ENCODE measurements at regions not wholly inside any gene's neighbourhood (a gene's known extent, or its start where the extent isn't known, plus 50 kb on each side); places are given as distances from the start of the nearest gene placed in this dataset.
"Not testable (repeated sequence)": the region's sequence is repeated elsewhere in the genome, so short reads cannot be mapped to it uniquely, and the experiment has no call there.

DNA sequence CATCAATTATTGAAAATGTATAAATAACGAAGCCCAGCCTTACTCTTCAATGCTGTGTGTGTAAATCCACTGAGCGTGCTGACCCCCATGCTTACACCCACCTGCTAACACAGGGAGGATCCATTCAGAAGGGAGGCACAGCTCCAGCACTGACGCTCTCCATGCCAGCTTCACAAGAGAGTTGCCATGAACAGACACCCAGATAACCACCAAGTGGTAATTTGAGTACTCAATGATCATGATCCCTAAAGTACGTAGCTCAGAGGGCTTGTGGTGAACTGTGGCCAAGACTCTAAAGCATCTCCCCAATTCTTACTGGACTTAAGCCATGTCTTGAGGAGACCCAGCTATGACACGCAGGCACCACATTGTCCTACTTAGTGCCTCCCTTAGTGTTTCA, 98.7 kb downstream of the IGLL1 start:
- ChIA-PET CTCF (no interaction called here), POLR2A (no interaction called here)
- TF ChIP-seq ZNF302 (CRISPR knock-in tag; IDR thresholded peaks at IDR 0.05) (no peak), JUNB (IDR thresholded peaks at IDR 0.05) (no peak), CEBPB (IDR thresholded peaks at IDR 0.05) (no peak), PHF8 (IDR thresholded peaks at IDR 0.05; ENCODE audit: borderline replicate concordance, low read depth) (no peak), HMGXB4 (CRISPR knock-in tag; IDR thresholded peaks at IDR 0.05; ENCODE audit: borderline replicate concordance) (no peak), FOXS1 (CRISPR knock-in tag; IDR thresholded peaks at IDR 0.05) (no peak)
- TF ChIP-seq, protein P1, sequence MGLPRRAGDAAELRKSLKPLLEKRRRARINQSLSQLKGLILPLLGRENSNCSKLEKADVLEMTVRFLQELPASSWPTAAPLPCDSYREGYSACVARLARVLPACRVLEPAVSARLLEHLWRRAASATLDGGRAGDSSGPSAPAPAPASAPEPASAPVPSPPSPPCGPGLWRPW (IDR thresholded peaks at IDR 0.05): no peak
- no peak overlapping the region for H3K4me3 ChIP-seq
- WGBS (ENCODE audit: missing lambda C conversion rate): 78% methylated on average over 5 of the region's 5 CpGs
- H3K4me1 ChIP-seq: no peaks in the 10 kb centered on the region
- no peak overlapping the region for H3K27ac ChIP-seq
- no peaks in the 10 kb centered on the region for H3K9me3 ChIP-seq
- no peak for FAIRE-seq
- no peak overlapping the region for H3K4me2 ChIP-seq
- DNase-seq (ENCODE audit: low read depth in 1 of 2, low spot score in 1 of 2): no peak
- ATAC-seq: no peak

- CTCF ChIA-PET: no interaction called here
- ATAC-seq: no peak
- POLR2A ChIA-PET: no interaction called here
- TF ChIP-seq EHMT2 (IDR thresholded peaks at IDR 0.05; ENCODE audit: low read depth): no peak
- no peak for TF ChIP-seq CTCF (IDR thresholded peaks at IDR 0.05)
- TF ChIP-seq, protein P1 (IDR thresholded peaks at IDR 0.05): no peak
- no peak for TF ChIP-seq JUNB (IDR thresholded peaks at IDR 0.05)
- TF ChIP-seq E2F6 (IDR thresholded peaks at IDR 0.05; ENCODE audit: borderline replicate concordance, low read depth): no peak
- no peak for TF ChIP-seq FOXS1 (CRISPR knock-in tag; IDR thresholded peaks at IDR 0.05)
- TF ChIP-seq, protein P2, sequence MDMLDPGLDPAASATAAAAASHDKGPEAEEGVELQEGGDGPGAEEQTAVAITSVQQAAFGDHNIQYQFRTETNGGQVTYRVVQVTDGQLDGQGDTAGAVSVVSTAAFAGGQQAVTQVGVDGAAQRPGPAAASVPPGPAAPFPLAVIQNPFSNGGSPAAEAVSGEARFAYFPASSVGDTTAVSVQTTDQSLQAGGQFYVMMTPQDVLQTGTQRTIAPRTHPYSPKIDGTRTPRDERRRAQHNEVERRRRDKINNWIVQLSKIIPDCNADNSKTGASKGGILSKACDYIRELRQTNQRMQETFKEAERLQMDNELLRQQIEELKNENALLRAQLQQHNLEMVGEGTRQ (IDR thresholded peaks at IDR 0.05): no peak
- no peak for TF ChIP-seq NFE2L2 (conservative IDR thresholded peaks at IDR 0.05; ENCODE audit: low read length)
- H3K4me3 ChIP-seq: no peak overlapping the region
- no peak for DNase-seq (ENCODE audit: low read depth in 1 of 2, low spot score in 1 of 2)
- H3K4me1 ChIP-seq: no peaks in the 10 kb centered on the region
- H3K4me2 ChIP-seq: no peak overlapping the region
- WGBS (ENCODE audit: missing lambda C conversion rate): 54% methylated on average over 4 of the region's 4 CpGs
- FAIRE-seq: no peak
- H3K27ac ChIP-seq: no peak overlapping the region
- H3K9me3 ChIP-seq: no peaks in the 10 kb centered on the region
These were observed 101.9 kb downstream of the IGLL1 start for GRCh38 chr22:23478175-23478574.

GRCh38 chr22:23474531-23474930, 105.6 kb downstream of the IGLL1 start:
- ATAC-seq; H3K4me3 ChIP-seq; H3K4me2 ChIP-seq; CTCF ChIA-PET; DNase-seq (ENCODE audit: low read depth in 1 of 2, low spot score in 1 of 2); H3K4me1 ChIP-seq; H3K27ac ChIP-seq; H3K9me3 ChIP-seq; FAIRE-seq; POLR2A ChIA-PET: not testable (repeated sequence)
- WGBS (ENCODE audit: missing lambda C conversion rate): 89% methylated on average over 6 of the region's 6 CpGs

DNA sequence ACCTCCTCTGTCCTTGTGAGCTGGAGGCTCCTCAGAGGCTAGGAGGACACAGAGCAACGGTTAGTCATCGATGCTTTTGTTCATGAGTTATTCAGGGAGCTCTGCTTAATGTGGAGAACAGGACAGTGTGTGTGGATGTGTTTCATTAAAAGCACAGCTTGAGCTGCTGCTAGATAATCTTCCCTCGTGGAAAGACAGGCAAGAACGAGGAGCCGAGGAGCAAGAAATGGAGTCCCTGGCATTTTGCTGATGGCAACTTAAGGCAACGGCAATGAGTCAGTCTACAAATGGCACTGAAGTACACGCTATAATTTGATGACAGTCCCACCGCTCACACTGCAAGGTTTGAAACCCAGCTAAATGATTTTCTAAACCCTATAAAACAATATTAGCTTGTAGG, 106.2 kb downstream of the IGLL1 start:
- ATAC-seq: no peak
- H3K4me3 ChIP-seq: no peak overlapping the region
- H3K4me1 ChIP-seq: no peaks in the 10 kb centered on the region
- no peaks in the 10 kb centered on the region for H3K9me3 ChIP-seq
- FAIRE-seq: no peak
- no peak overlapping the region for H3K27ac ChIP-seq
- ChIA-PET POLR2A (no interaction called here), CTCF (no interaction called here)
- no peak for DNase-seq (ENCODE audit: low read depth in 1 of 2, low spot score in 1 of 2)
- H3K4me2 ChIP-seq: no peak overlapping the region
- 74% methylated on average over 8 of the region's 8 CpGs for WGBS (ENCODE audit: missing lambda C conversion rate)
- TF ChIP-seq RNF2 (IDR thresholded peaks at IDR 0.05; ENCODE audit: borderline replicate concordance, low read depth): no peak
- TF ChIP-seq CEBPB (IDR thresholded peaks at IDR 0.05): no peak
- TF ChIP-seq CBX8 (IDR thresholded peaks at IDR 0.05): no peak
- TF ChIP-seq RCOR1 (IDR thresholded peaks at IDR 0.05; ENCODE audit: low read depth, low read length): no peak
- TF ChIP-seq ZFP36 (IDR thresholded peaks at IDR 0.05; ENCODE audit: borderline replicate concordance, partially characterized antibody): no peak
- TF ChIP-seq, protein P3, sequence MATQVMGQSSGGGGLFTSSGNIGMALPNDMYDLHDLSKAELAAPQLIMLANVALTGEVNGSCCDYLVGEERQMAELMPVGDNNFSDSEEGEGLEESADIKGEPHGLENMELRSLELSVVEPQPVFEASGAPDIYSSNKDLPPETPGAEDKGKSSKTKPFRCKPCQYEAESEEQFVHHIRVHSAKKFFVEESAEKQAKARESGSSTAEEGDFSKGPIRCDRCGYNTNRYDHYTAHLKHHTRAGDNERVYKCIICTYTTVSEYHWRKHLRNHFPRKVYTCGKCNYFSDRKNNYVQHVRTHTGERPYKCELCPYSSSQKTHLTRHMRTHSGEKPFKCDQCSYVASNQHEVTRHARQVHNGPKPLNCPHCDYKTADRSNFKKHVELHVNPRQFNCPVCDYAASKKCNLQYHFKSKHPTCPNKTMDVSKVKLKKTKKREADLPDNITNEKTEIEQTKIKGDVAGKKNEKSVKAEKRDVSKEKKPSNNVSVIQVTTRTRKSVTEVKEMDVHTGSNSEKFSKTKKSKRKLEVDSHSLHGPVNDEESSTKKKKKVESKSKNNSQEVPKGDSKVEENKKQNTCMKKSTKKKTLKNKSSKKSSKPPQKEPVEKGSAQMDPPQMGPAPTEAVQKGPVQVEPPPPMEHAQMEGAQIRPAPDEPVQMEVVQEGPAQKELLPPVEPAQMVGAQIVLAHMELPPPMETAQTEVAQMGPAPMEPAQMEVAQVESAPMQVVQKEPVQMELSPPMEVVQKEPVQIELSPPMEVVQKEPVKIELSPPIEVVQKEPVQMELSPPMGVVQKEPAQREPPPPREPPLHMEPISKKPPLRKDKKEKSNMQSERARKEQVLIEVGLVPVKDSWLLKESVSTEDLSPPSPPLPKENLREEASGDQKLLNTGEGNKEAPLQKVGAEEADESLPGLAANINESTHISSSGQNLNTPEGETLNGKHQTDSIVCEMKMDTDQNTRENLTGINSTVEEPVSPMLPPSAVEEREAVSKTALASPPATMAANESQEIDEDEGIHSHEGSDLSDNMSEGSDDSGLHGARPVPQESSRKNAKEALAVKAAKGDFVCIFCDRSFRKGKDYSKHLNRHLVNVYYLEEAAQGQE (IDR thresholded peaks at IDR 0.05): no peak
- TF ChIP-seq HMGXB4 (CRISPR knock-in tag; IDR thresholded peaks at IDR 0.05; ENCODE audit: borderline replicate concordance): no peak
- TF ChIP-seq HOXB5 (CRISPR knock-in tag; IDR thresholded peaks at IDR 0.05): no peak

Measured in A549 (cell line).